B cell (primary cell): ENCODE measurements at regions not wholly inside any gene's neighbourhood (a gene's known extent, or its start where the extent isn't known, plus 50 kb on each side); places are given as distances from the start of the nearest gene placed in this dataset.

Experiments used
- ATAC-seq: fragments of 200-7000 bp; cut with Tn5 transposase; one replicate; pipeline ENCODE4 v1.10.0; 2021; ENCODE audit warnings: low read depth, mild to moderate bottlenecking, moderate number of reproducible peaks, moderate library complexity
- CTCF ChIA-PET: fragments of 350-600 bp; sonication (Branson Sonifier 250); formaldehyde crosslinking; loops from one replicate; lab custom pipeline; 2021; ENCODE audit warnings: antibody characterized with exemption, inconsistent platforms; lab: Charles Lee
- POLR2A ChIA-PET: fragments of 350-600 bp; sonication (Branson Sonifier 250); formaldehyde crosslinking; loops from one replicate; lab custom pipeline; 2021; ENCODE audit warnings: antibody characterized with exemption; lab: Charles Lee
- DNase-seq: peaks from one replicate; pipeline ENCODE4 v3.0.0; 2013
- H2AFZ ChIP-seq: 2 replicates; pipeline ENCODE4 v1.6.1; 2012; ENCODE audit warnings: mild to moderate bottlenecking, low read depth, low read length; ENCODE audit not compliant: insufficient read depth, poor library complexity, severe bottlenecking
- H3K27ac ChIP-seq, 2 donors: 1 replicate in 1 of 2; 2 replicates in 1 of 2; pipeline ENCODE4 v1.5.1; 2012 to 2013; ENCODE audit warnings: low read length in 2 of 2, mild to moderate bottlenecking in 2 of 2, moderate library complexity in 1 of 2
- H3K27me3 ChIP-seq, 4 experiments: fragments of 200-600 bp in 1 of 4; sonication (generic) in 1 of 4; replicated peaks in 1 of 4; 1 replicate in 2 of 4; 2 replicates in 2 of 4; pipeline versions ENCODE4 v1.6.1 to v1.7.0; 2013 to 2016; ENCODE audit warnings: low read length in 3 of 4, mild to moderate bottlenecking in 2 of 4, mixed read lengths in 1 of 4, moderate library complexity in 1 of 4; ENCODE audit not compliant: insufficient read depth in 4 of 4, control insufficient read depth in 3 of 4; ENCODE audit errors: control extremely low read depth in 1 of 4
- H3K36me3 ChIP-seq, 2 experiments: replicated peaks in 1 of 2; 1 replicate in 1 of 2; 2 replicates in 1 of 2; pipeline versions ENCODE4 v1.6.1 to v1.7.1; 2013; ENCODE audit warnings: low read length in 1 of 2; ENCODE audit not compliant: insufficient read depth in 2 of 2, control insufficient read depth in 1 of 2; ENCODE audit errors: control extremely low read depth in 1 of 2, extremely low read depth in 1 of 2
- H3K4me1 ChIP-seq, 2 donors: fragments of 200-600 bp in 1 of 2; sonication (generic) in 1 of 2; 1 replicate in 1 of 2; 2 replicates in 1 of 2; pipeline versions ENCODE4 v1.5.1 to v1.6.1; 2013 to 2017; ENCODE audit warnings: low read length in 2 of 2; ENCODE audit not compliant: control insufficient read depth in 2 of 2, insufficient read depth in 2 of 2
- H3K4me2 ChIP-seq: replicated peaks from 2 replicates; pipeline ENCODE3; 2012; ENCODE audit warnings: mild to moderate bottlenecking, low read depth, low read length; ENCODE audit not compliant: poor library complexity, severe bottlenecking
- H3K4me3 ChIP-seq, 5 experiments: fragments of 200-600 bp in 1 of 5; sonication (generic) in 1 of 5; 1 replicate in 3 of 5; 2 replicates in 2 of 5; pipeline versions ENCODE4 v1.5.1 to v1.7.0; 2011 to 2016; ENCODE audit warnings: low read length in 4 of 5, mild to moderate bottlenecking in 4 of 5, low read depth in 2 of 5, control low read depth in 1 of 5, moderate library complexity in 1 of 5; ENCODE audit not compliant: insufficient read depth in 1 of 5; ENCODE audit errors: control extremely low read depth in 1 of 5, extremely low read depth in 1 of 5
- H3K79me2 ChIP-seq: fragments of 200-600 bp; sonication (generic); one replicate; pipeline ENCODE4 v1.6.0; 2016; ENCODE audit warnings: low read length; ENCODE audit not compliant: control insufficient read depth, insufficient read depth
- H3K9ac ChIP-seq: fragments of 200-600 bp; sonication (generic); 2 replicates; pipeline ENCODE4 v1.6.1; 2017; ENCODE audit warnings: mild to moderate bottlenecking, low read length, moderate library complexity
- H3K9me3 ChIP-seq, 3 donors: one replicate each; pipeline versions ENCODE4 v1.6.1 to v1.7.1; 2013; ENCODE audit warnings: low read length in 2 of 3; ENCODE audit not compliant: control insufficient read depth in 2 of 3, insufficient read depth in 1 of 3; ENCODE audit errors: control extremely low read depth in 1 of 3
- H4K20me1 ChIP-seq: 2 replicates; pipeline ENCODE4 v1.6.0; 2012; ENCODE audit warnings: mild to moderate bottlenecking, low read length; ENCODE audit not compliant: insufficient read depth, control insufficient read depth, poor library complexity, severe bottlenecking
- H3K27ac Mint-ChIP-seq: one replicate; pipeline ENCODE4 v1.8.0; 2021; ENCODE audit warnings: mixed read lengths
- H3K27me3 Mint-ChIP-seq: one replicate; pipeline ENCODE4 v1.8.0; 2021; ENCODE audit warnings: mixed read lengths
- H3K4me1 Mint-ChIP-seq: one replicate; pipeline ENCODE4 v1.8.0; 2021; ENCODE audit warnings: mixed read lengths
- H3K4me3 Mint-ChIP-seq: one replicate; pipeline ENCODE4 v1.8.0; 2021; ENCODE audit warnings: mixed read lengths
- H3K9me3 Mint-ChIP-seq: one replicate; pipeline ENCODE4 v1.8.0; 2022; ENCODE audit warnings: mixed read lengths; ENCODE audit not compliant: insufficient read depth
- CTCF ChIP-seq: fragments of 200-600 bp; IDR thresholded peaks from one replicate; pipeline ENCODE4 v1.8.0; 2022; ENCODE audit warnings: antibody characterized with exemption, mild to moderate bottlenecking
- EZH2 ChIP-seq: IDR thresholded peaks from 2 replicates; pipeline ENCODE4 v1.6.1; 2012; ENCODE audit warnings: borderline replicate concordance, low read depth, mild to moderate bottlenecking, moderate library complexity, low read length; ENCODE audit not compliant: insufficient read depth, poor library complexity, severe bottlenecking
- WGBS: methylation state at CpG from one replicate; pipeline ENCODE4 v1.1.5; 2013; ENCODE audit warnings: missing lambda C conversion rate; ENCODE audit not compliant: insufficient coverage; 5-methylcytosine and 5-hydroxymethylcytosine counted together
- intact Hi-C: fragments of 100-400 bp; cut with micrococcal nuclease; formaldehyde crosslinking; loops from one replicate; pipeline ENCODE4 v1.10.0; 2022

- no peak overlapping the region for H2AFZ ChIP-seq
- H3K79me2 ChIP-seq = no peaks in the 10 kb centered on the region
- no peak overlapping the region for H3K4me3 ChIP-seq
- ChIA-PET CTCF (no interaction called here), POLR2A (no interaction called here)
- H3K9ac ChIP-seq = no peak overlapping the region
- no peaks in the 10 kb centered on the region for H4K20me1 ChIP-seq
- no peak overlapping the region for H3K27ac ChIP-seq
- H3K9me3 ChIP-seq = no peaks in the 10 kb centered on the region
- no peaks in the 10 kb centered on the region for H3K4me1 ChIP-seq
- H3K27ac Mint-ChIP-seq = no peak overlapping the region
- intact Hi-C loops = no loop called here
- H3K27me3 ChIP-seq = no peaks in the 10 kb centered on the region
- no peaks in the 10 kb centered on the region for H3K4me1 Mint-ChIP-seq
- no peak for DNase-seq
- ATAC-seq = no peak
- no peaks in the 10 kb centered on the region for H3K27me3 Mint-ChIP-seq
- H3K4me3 Mint-ChIP-seq = no peak overlapping the region
- no peaks in the 10 kb centered on the region for H3K36me3 ChIP-seq
- no peak for TF ChIP-seq EZH2
- TF ChIP-seq CTCF = no peak
- H3K9me3 Mint-ChIP-seq = no peaks in the 10 kb centered on the region
- no peak overlapping the region for H3K4me2 ChIP-seq
These were observed 1099.6 kb upstream of the GJE1 start for GRCh38 chr6:141033101-141033500.

- intact Hi-C loops = no loop called here
These were observed 1102.8 kb upstream of the GJE1 start for GRCh38 chr6:141029908-141030307.

More at GRCh38 chr6:141029908-141030307, 1102.8 kb upstream of the GJE1 start:
- Histone ChIP-seq H2AFZ (no peak overlapping the region), H3K9me3 (peaks cover 0 to 1% (median 0%) of the 10 kb centered on the region in 3 donors), H3K79me2 (no peaks in the 10 kb centered on the region), H3K27me3 (no peaks in the 10 kb centered on the region), H3K4me1 (no peaks in the 10 kb centered on the region), H3K4me2 (no peak overlapping the region), H3K27ac (no peak overlapping the region), H3K9ac (no peak overlapping the region), H3K36me3 (no peaks in the 10 kb centered on the region), H3K4me3 (no peak overlapping the region), H4K20me1 (no peaks in the 10 kb centered on the region)
- Mint-ChIP-seq H3K4me1 (no peaks in the 10 kb centered on the region), H3K4me3 (no peak overlapping the region), H3K27me3 (no peaks in the 10 kb centered on the region), H3K27ac (no peak overlapping the region), H3K9me3 (no peaks in the 10 kb centered on the region)
- TF ChIP-seq EZH2 = no peak
- no peak for TF ChIP-seq CTCF
- CTCF ChIA-PET = interaction anchor here (0.7 kb wide), 1 partner anchor 42 kb away, joined by 4 read pairs; no protein-coding TSS in a partner anchor
- WGBS = no CpG with 5 or more reads among the region's 1 CpG
- DNase-seq = no peak
- no peak for ATAC-seq
- POLR2A ChIA-PET = no interaction called here
